SK-N-SH treated with all-trans-retinoic acid at 6 μM for 48 hours (cell line): ENCODE measurements at regions not wholly inside any gene's neighbourhood (a gene's known extent, or its start where the extent isn't known, plus 50 kb on each side); places are given as distances from the start of the nearest gene placed in this dataset.
"Not testable (repeated sequence)": the region's sequence is repeated elsewhere in the genome, so short reads cannot be mapped to it uniquely, and the experiment has no call there.

Source experiments
- ATAC-seq: fragments of 200-7000 bp; cut with Tn5 transposase; 3 replicates; pipeline ENCODE4 v1.9.1; 2020; ENCODE audit warnings: mild to moderate bottlenecking, moderate library complexity
- ARNTL ChIP-seq: fragments of 450-650 bp; formaldehyde crosslinking; IDR thresholded peaks from 2 replicates; pipeline ENCODE4 v1.5.0; 2020; ENCODE audit warnings: low read depth, mild to moderate bottlenecking, moderate library complexity, borderline replicate concordance
- BACH2 ChIP-seq: fragments of 250-450 bp; sonication (Bioruptor Pico); IDR thresholded peaks from 2 replicates; pipeline ENCODE4 v1.9.0; 2021; ENCODE audit warnings: mild to moderate bottlenecking, borderline replicate concordance
- CREB5 ChIP-seq: fragments of 250-450 bp; sonication (Bioruptor Pico); IDR thresholded peaks from 2 replicates; pipeline ENCODE4 v1.5.1; 2020; ENCODE audit warnings: low read depth, mild to moderate bottlenecking, moderate library complexity
- CSDC2 ChIP-seq: fragments of 250-450 bp; sonication (Bioruptor Pico); IDR thresholded peaks from 2 replicates; pipeline ENCODE4 v1.5.0; 2020; ENCODE audit warnings: mild to moderate bottlenecking, moderate library complexity
- CSRNP3 ChIP-seq: fragments of 250-450 bp; sonication (Bioruptor Pico); IDR thresholded peaks from 2 replicates; pipeline ENCODE4 v1.5.1; 2021; ENCODE audit warnings: mild to moderate bottlenecking, moderate library complexity
- ESRRG ChIP-seq: fragments of 250-450 bp; sonication (Bioruptor Pico); IDR thresholded peaks from 2 replicates; pipeline ENCODE4 v1.6.1; 2021; ENCODE audit warnings: mild to moderate bottlenecking
- GLIS3 ChIP-seq: fragments of 250-450 bp; sonication (Bioruptor Pico); IDR thresholded peaks from 2 replicates; pipeline ENCODE4 v1.5.0; 2020; ENCODE audit warnings: mild to moderate bottlenecking, moderate library complexity
- ISL1 ChIP-seq: fragments of 250-450 bp; sonication (Bioruptor Pico); IDR thresholded peaks from 2 replicates; pipeline ENCODE4 v2.1.2; 2022; ENCODE audit warnings: mild to moderate bottlenecking, moderate library complexity
- OSR1 ChIP-seq: fragments of 250-450 bp; sonication (Bioruptor Pico); IDR thresholded peaks from 2 replicates; pipeline ENCODE4 v1.8.0; 2022; ENCODE audit warnings: moderate library complexity, mild to moderate bottlenecking, inconsistent platforms
- PATZ1 ChIP-seq: fragments of 250-450 bp; sonication (Bioruptor Pico); IDR thresholded peaks from 2 replicates; pipeline ENCODE4 v1.8.0; 2020; ENCODE audit warnings: mild to moderate bottlenecking, moderate library complexity, borderline replicate concordance
- POU6F1 ChIP-seq: fragments of 250-450 bp; sonication (Bioruptor Pico); IDR thresholded peaks from 2 replicates; pipeline ENCODE4 v1.8.0; 2021; ENCODE audit warnings: low read depth, mild to moderate bottlenecking, moderate library complexity, borderline replicate concordance
- PPARA ChIP-seq: fragments of 250-450 bp; sonication (Bioruptor Pico); IDR thresholded peaks from 2 replicates; pipeline ENCODE4 v1.5.0; 2020; ENCODE audit warnings: mild to moderate bottlenecking, borderline replicate concordance
- RARB ChIP-seq: fragments of 250-450 bp; sonication (Bioruptor Pico); IDR thresholded peaks from 2 replicates; pipeline ENCODE4 v1.8.0; 2021; ENCODE audit warnings: mild to moderate bottlenecking, moderate library complexity
- SNAI2 ChIP-seq: fragments of 250-450 bp; sonication (Bioruptor Pico); IDR thresholded peaks from 2 replicates; pipeline ENCODE4 v1.5.0; 2020; ENCODE audit warnings: mild to moderate bottlenecking, moderate library complexity
- TCF4 ChIP-seq: fragments of 250-450 bp; sonication (Bioruptor Pico); IDR thresholded peaks from 2 replicates; pipeline ENCODE4 v1.8.0; 2021; ENCODE audit warnings: mild to moderate bottlenecking, moderate library complexity, borderline replicate concordance
- TOX ChIP-seq: fragments of 250-450 bp; sonication (Bioruptor Pico); IDR thresholded peaks from 2 replicates; pipeline ENCODE4 v1.8.0; 2021; ENCODE audit warnings: mild to moderate bottlenecking, moderate library complexity, borderline replicate concordance
- TSHZ2 ChIP-seq: fragments of 250-450 bp; sonication (Bioruptor Pico); IDR thresholded peaks from 2 replicates; pipeline ENCODE4 v1.5.0; 2020; ENCODE audit warnings: mild to moderate bottlenecking, moderate library complexity
- ZC3H10 ChIP-seq: fragments of 250-450 bp; sonication (Bioruptor Pico); IDR thresholded peaks from 2 replicates; pipeline ENCODE4 v1.5.1; 2021; ENCODE audit warnings: mild to moderate bottlenecking, moderate library complexity
- ZNF565 ChIP-seq: fragments of 450-650 bp; formaldehyde crosslinking; conservative IDR thresholded peaks from 2 replicates; pipeline ENCODE4 v1.5.0; 2020; ENCODE audit warnings: low read depth, mild to moderate bottlenecking, moderate library complexity
- ZNF70 ChIP-seq: fragments of 450-650 bp; formaldehyde crosslinking; IDR thresholded peaks from 2 replicates; pipeline ENCODE4 v1.5.0; 2020; ENCODE audit warnings: mild to moderate bottlenecking, moderate library complexity
- ZNF8 ChIP-seq: fragments of 450-650 bp; formaldehyde crosslinking; IDR thresholded peaks from 2 replicates; pipeline ENCODE4 v1.5.0; 2020; ENCODE audit warnings: mild to moderate bottlenecking, moderate library complexity

GRCh38 chr3:59499000-59499399, 449.2 kb upstream of the CFAP20DC start:
- no peak for ATAC-seq
- TF ChIP-seq SNAI2 = no peak
- TF ChIP-seq CREB5 = no peak
- no peak for TF ChIP-seq PPARA (CRISPR knock-in tag)
- no peak for TF ChIP-seq ARNTL (CRISPR knock-in tag)
- TF ChIP-seq POU6F1 (CRISPR knock-in tag) = no peak
- no peak for TF ChIP-seq CSRNP3 (CRISPR knock-in tag)
- no peak for TF ChIP-seq ZNF70 (CRISPR knock-in tag)
- no peak for TF ChIP-seq OSR1 (CRISPR knock-in tag)
- TF ChIP-seq RARB = no peak
- no peak for TF ChIP-seq TOX (CRISPR knock-in tag)
- no peak for TF ChIP-seq ISL1 (CRISPR knock-in tag)

- no peak for TF ChIP-seq GLIS3
- TF ChIP-seq ZC3H10 (CRISPR knock-in tag) = no peak
- TF ChIP-seq TOX (CRISPR knock-in tag) = no peak
- no peak for TF ChIP-seq SNAI2
- TF ChIP-seq TSHZ2 (CRISPR knock-in tag) = no peak
- no peak for TF ChIP-seq ISL1 (CRISPR knock-in tag)
- no peak for TF ChIP-seq ZNF565
- no peak for TF ChIP-seq CSRNP3 (CRISPR knock-in tag)
- TF ChIP-seq PATZ1 (CRISPR knock-in tag) = no peak
- TF ChIP-seq ZNF8 = no peak
- no peak for TF ChIP-seq TCF4 (CRISPR knock-in tag)
- no peak for TF ChIP-seq OSR1 (CRISPR knock-in tag)
- no peak for TF ChIP-seq CSDC2 (CRISPR knock-in tag)
- TF ChIP-seq ESRRG (CRISPR knock-in tag) = no peak
- no peak for TF ChIP-seq BACH2
- no peak for TF ChIP-seq POU6F1 (CRISPR knock-in tag)
- TF ChIP-seq RARB = no peak
- no peak for TF ChIP-seq PPARA (CRISPR knock-in tag)
- no peak for ATAC-seq
Measured at GRCh38 chr3:59496250-59496649, 446.4 kb upstream of the CFAP20DC start.

- ATAC-seq = not testable (repeated sequence)
Measured at GRCh38 chr3:59494969-59495368, 445.1 kb upstream of the CFAP20DC start.
